PC-3 (cell line): ENCODE measurements at regions not wholly inside any gene's neighbourhood (a gene's known extent, or its start where the extent isn't known, plus 50 kb on each side); places are given as distances from the start of the nearest gene placed in this dataset.

ENCODE experiments used
- EZH2 ChIP-seq: fragments of 300-600 bp; sonication (generic); IDR thresholded peaks from one replicate; pipeline ENCODE4 v1.6.1; 2017; ENCODE audit warnings: antibody characterized with exemption, mild to moderate bottlenecking, low read length; ENCODE audit not compliant: unreplicated experiment
- TF ChIP-seq, protein P1 (sequence below): fragments of 300-600 bp; sonication (generic); conservative IDR thresholded peaks from 2 replicates; pipeline ENCODE4 v1.5.1; 2017; ENCODE audit warnings: antibody characterized with exemption, low read depth, mild to moderate bottlenecking, low read length

DNA sequence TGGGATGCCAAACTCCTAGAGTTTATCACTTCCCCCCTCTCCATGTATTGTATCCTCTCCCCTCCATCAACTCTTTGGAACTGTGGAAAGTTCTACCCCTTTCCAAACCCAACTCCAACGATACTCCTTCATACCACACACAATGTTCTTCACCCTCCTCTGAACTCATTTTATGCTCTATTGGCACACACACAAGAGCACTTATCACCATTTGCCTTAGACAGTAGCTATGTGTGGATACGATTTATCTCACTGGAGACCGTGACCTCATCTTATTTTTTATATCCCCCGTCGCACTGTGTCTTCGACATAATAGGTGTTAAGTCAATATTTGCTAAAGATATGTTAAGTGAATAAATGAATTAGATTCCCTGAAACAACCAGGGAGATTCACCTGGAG lies 316.5 kb upstream of the PROK2 start:
- TF ChIP-seq EZH2 = no peak
- TF ChIP-seq, protein P1, sequence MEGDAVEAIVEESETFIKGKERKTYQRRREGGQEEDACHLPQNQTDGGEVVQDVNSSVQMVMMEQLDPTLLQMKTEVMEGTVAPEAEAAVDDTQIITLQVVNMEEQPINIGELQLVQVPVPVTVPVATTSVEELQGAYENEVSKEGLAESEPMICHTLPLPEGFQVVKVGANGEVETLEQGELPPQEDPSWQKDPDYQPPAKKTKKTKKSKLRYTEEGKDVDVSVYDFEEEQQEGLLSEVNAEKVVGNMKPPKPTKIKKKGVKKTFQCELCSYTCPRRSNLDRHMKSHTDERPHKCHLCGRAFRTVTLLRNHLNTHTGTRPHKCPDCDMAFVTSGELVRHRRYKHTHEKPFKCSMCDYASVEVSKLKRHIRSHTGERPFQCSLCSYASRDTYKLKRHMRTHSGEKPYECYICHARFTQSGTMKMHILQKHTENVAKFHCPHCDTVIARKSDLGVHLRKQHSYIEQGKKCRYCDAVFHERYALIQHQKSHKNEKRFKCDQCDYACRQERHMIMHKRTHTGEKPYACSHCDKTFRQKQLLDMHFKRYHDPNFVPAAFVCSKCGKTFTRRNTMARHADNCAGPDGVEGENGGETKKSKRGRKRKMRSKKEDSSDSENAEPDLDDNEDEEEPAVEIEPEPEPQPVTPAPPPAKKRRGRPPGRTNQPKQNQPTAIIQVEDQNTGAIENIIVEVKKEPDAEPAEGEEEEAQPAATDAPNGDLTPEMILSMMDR = no peak
